DND-41 (cell line): ENCODE measurements at regions not wholly inside any gene's neighbourhood (a gene's known extent, or its start where the extent isn't known, plus 50 kb on each side); places are given as distances from the start of the nearest gene placed in this dataset.

ENCODE experiments used
- ATAC-seq: fragments of 200-7000 bp; cut with Tn5 transposase; 3 replicates; pipeline ENCODE4 v1.9.1; 2021; ENCODE audit warnings: low read depth; ENCODE audit not compliant: insufficient read depth
- DNase-seq: peaks from one replicate; pipeline ENCODE4 v3.0.0-alpha.2; 2020
- H2AFZ ChIP-seq: 2 replicates; pipeline ENCODE4 v1.6.0; 2012; ENCODE audit warnings: low read depth, low read length
- H3K27ac ChIP-seq: 2 replicates; pipeline ENCODE4 v1.5.1; 2012; ENCODE audit warnings: low read length, inconsistent platforms
- H3K27me3 ChIP-seq: fragments of 200-600 bp; sonication (generic); 2 replicates; pipeline ENCODE4 v1.6.0; 2012; ENCODE audit warnings: low read length, mild to moderate bottlenecking, inconsistent platforms; ENCODE audit not compliant: insufficient read depth, poor library complexity
- H3K36me3 ChIP-seq: 2 replicates; pipeline ENCODE4 v1.5.1; 2012; ENCODE audit warnings: low read length, inconsistent platforms; ENCODE audit not compliant: insufficient read depth
- H3K4me1 ChIP-seq: 2 replicates; pipeline ENCODE4 v1.5.1; 2012; ENCODE audit warnings: mild to moderate bottlenecking, low read length; ENCODE audit not compliant: insufficient read depth
- H3K4me2 ChIP-seq: 2 replicates; pipeline ENCODE4 v1.6.0; 2012; ENCODE audit warnings: mild to moderate bottlenecking, moderate library complexity, low read length, inconsistent platforms; ENCODE audit not compliant: insufficient read depth
- H3K4me3 ChIP-seq, 2 experiments: fragments of 200-600 bp in 1 of 2; shearing (Covaris generic) in 1 of 2; 2 replicates each; pipeline ENCODE4 v1.5.1; 2012 to 2016; ENCODE audit warnings: inconsistent platforms in 2 of 2, low read length in 2 of 2, mild to moderate bottlenecking in 2 of 2, low read depth in 1 of 2, moderate library complexity in 1 of 2
- H3K79me2 ChIP-seq: 2 replicates; pipeline ENCODE4 v1.6.0; 2012; ENCODE audit warnings: low read length, inconsistent platforms; ENCODE audit not compliant: insufficient read depth
- H3K9ac ChIP-seq: 2 replicates; pipeline ENCODE4 v1.6.0; 2012; ENCODE audit warnings: low read depth, mild to moderate bottlenecking, inconsistent platforms, low read length, moderate library complexity
- H3K9me3 ChIP-seq: 2 replicates; pipeline ENCODE4 v1.5.1; 2012; ENCODE audit warnings: low read length, moderate library complexity, mild to moderate bottlenecking, inconsistent platforms; ENCODE audit not compliant: insufficient read depth, severe bottlenecking
- H4K20me1 ChIP-seq: 2 replicates; pipeline ENCODE4 v1.6.0; 2012; ENCODE audit warnings: low read length; ENCODE audit not compliant: insufficient read depth
- CTCF ChIP-seq: IDR thresholded peaks from 2 replicates; pipeline ENCODE4 v1.5.1; 2012; ENCODE audit warnings: borderline replicate concordance, low read length, moderate library complexity, mild to moderate bottlenecking; ENCODE audit not compliant: poor library complexity, severe bottlenecking; ENCODE audit errors: extremely low read depth
- EZH2 ChIP-seq: IDR thresholded peaks from 3 replicates; pipeline ENCODE4 v1.6.1; 2012; ENCODE audit warnings: borderline replicate concordance, low read depth, mild to moderate bottlenecking, moderate library complexity, low read length, inconsistent platforms; ENCODE audit not compliant: severe bottlenecking

GRCh38 chr3:71893122-71893521, 108.2 kb upstream of the PROK2 start:
- H3K9me3 ChIP-seq = no peaks in the 10 kb centered on the region
- H3K4me3 ChIP-seq = no peak overlapping the region
- H2AFZ ChIP-seq = no peak overlapping the region
- no peak for TF ChIP-seq EZH2
- no peak for TF ChIP-seq CTCF
- H4K20me1 ChIP-seq = no peaks in the 10 kb centered on the region
- H3K4me2 ChIP-seq = no peak overlapping the region
- no peak for ATAC-seq
- H3K27me3 ChIP-seq = peaks cover 3% of the 10 kb centered on the region
- DNase-seq = no peak
- no peaks in the 10 kb centered on the region for H3K79me2 ChIP-seq
- no peak overlapping the region for H3K9ac ChIP-seq
- H3K36me3 ChIP-seq = no peaks in the 10 kb centered on the region
- H3K27ac ChIP-seq = no peak overlapping the region
- no peaks in the 10 kb centered on the region for H3K4me1 ChIP-seq

- no peaks in the 10 kb centered on the region for H4K20me1 ChIP-seq
- no peak overlapping the region for H2AFZ ChIP-seq
- no peak overlapping the region for H3K27ac ChIP-seq
- no peaks in the 10 kb centered on the region for H3K4me1 ChIP-seq
- no peak overlapping the region for H3K4me2 ChIP-seq
- no peak for ATAC-seq
- no peaks in the 10 kb centered on the region for H3K9me3 ChIP-seq
- no peak overlapping the region for H3K4me3 ChIP-seq
- no peaks in the 10 kb centered on the region for H3K36me3 ChIP-seq
- DNase-seq = no peak
- TF ChIP-seq CTCF (no peak), EZH2 (no peak)
- H3K9ac ChIP-seq = no peak overlapping the region
- no peaks in the 10 kb centered on the region for H3K79me2 ChIP-seq
- peaks cover 3% of the 10 kb centered on the region for H3K27me3 ChIP-seq
Observed at GRCh38 chr3:71891483-71891882, 106.5 kb upstream of the PROK2 start.

GRCh38 chr3:71890356-71890931, 105.5 kb upstream of the PROK2 start:
- Histone ChIP-seq H4K20me1 (no peaks in the 10 kb centered on the region), H3K4me1 (no peaks in the 10 kb centered on the region), H3K9ac (no peak overlapping the region), H3K79me2 (no peaks in the 10 kb centered on the region), H3K27ac (no peak overlapping the region), H3K27me3 (peaks cover 3% of the 10 kb centered on the region), H3K4me3 (no peak overlapping the region), H3K4me2 (no peak overlapping the region), H2AFZ (no peak overlapping the region), H3K36me3 (no peaks in the 10 kb centered on the region), H3K9me3 (no peaks in the 10 kb centered on the region)
- ATAC-seq (no peak), DNase-seq (no peak)
- TF ChIP-seq EZH2 = no peak

GRCh38 chr3:71887256-71887655, 102.3 kb upstream of the PROK2 start:
- no peak overlapping the region for H3K9ac ChIP-seq
- no peak for ATAC-seq

More at GRCh38 chr3:71887256-71887655, 102.3 kb upstream of the PROK2 start:
- DNase-seq = no peak
- no peaks in the 10 kb centered on the region for H3K4me1 ChIP-seq
- no peak overlapping the region for H3K4me3 ChIP-seq
- no peak overlapping the region for H3K27ac ChIP-seq
- H3K9me3 ChIP-seq = no peaks in the 10 kb centered on the region
- H2AFZ ChIP-seq = no peak overlapping the region
- TF ChIP-seq EZH2 = no peak
- no peak for TF ChIP-seq CTCF
- no peaks in the 10 kb centered on the region for H4K20me1 ChIP-seq
- no peak overlapping the region for H3K4me2 ChIP-seq
- peaks cover 3% of the 10 kb centered on the region for H3K27me3 ChIP-seq
- H3K36me3 ChIP-seq = no peaks in the 10 kb centered on the region
- H3K79me2 ChIP-seq = no peaks in the 10 kb centered on the region
